GM19395 (cell line): ENCODE measurements at regions not wholly inside any gene's neighbourhood (a gene's known extent, or its start where the extent isn't known, plus 50 kb on each side); places are given as distances from the start of the nearest gene placed in this dataset.
"Not testable (repeated sequence)": the region's sequence is repeated elsewhere in the genome, so short reads cannot be mapped to it uniquely, and the experiment has no call there.

Source experiments
- ATAC-seq: cut with Tn5 transposase; IDR thresholded peaks from one replicate; pipeline ENCODE4 v1.9.1; 2021; ENCODE audit warnings: mild to moderate bottlenecking, moderate library complexity; ENCODE audit not compliant: unreplicated experiment

DNA sequence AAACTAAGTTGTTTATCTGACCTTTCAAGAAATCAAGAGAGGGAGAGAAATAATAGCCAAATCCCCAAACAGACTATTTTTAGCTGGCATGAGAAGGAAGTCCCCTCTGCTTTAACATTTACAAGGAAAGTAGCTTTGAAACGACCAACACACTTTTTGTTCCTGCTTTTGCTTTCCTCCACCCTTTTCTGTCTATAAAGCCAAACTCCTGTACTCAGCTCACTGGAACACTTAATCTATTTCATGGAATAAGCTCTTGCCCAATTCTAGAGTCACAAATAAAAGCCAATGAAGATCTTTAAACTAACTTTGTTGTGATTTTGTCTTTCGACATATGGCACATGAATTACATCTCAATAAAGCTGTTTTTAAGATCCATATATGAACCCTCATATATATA, 86.8 kb upstream of the CCDC71L start:
- no peak for ATAC-seq

DNA sequence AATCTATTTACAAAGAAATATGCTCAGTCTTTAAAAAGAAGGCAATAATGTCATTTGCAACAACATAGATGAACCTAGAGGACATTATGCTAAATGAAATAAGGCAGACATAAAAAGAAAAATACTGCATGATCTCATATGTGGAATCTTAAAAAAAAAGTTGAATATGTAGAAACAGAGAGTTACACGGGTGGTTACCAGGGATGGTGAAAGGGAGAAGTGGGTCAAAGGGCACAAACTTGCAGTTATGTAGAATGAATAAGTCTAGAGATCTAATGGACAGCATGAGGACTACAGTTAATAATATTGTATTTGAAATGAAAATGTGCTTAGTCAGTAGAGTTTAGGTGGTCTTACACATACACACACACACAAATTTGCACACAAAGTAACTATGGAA, 88.2 kb upstream of the CCDC71L start:
- ATAC-seq: no peak

DNA sequence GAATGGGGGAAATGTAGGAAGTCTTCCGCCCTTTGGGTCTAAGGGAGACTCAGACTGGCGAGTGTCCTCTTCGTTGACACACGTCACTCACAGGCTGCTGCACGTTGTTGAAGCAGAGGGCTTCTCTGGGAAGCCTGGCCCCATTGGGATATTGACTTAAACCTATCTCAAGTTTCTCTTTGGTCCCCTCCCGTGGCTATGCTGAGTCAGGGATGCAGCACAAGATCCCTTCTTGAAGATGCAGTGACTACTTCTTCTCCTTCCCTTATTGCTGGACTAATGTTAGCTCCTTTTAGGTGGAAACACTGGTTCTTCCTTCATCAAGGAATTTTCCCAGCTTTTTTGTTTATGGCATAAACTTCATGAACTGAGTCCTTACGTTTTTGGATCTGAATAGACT, 89.8 kb upstream of the CCDC71L start:
- ATAC-seq: no peak

DNA sequence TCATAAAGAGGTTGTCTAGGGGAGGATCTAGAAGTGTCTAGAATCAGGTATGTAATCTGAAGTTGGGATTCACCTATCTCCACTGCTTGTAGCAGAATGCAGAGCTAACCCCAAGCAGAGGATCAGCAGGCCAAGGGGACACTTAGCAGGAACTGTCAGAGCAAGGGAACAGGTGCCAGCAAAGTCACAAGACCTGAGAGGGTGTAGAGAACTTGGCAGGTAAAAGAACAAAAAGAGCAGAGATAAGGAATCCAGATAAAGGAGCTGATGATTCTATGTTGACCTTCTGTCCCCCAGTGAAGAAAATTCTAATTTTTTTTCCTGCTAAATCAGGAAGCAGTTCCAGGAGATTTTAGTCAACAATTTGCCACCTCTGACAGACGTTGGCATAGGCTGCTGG, 91.4 kb upstream of the CCDC71L start:
- ATAC-seq: no peak

DNA sequence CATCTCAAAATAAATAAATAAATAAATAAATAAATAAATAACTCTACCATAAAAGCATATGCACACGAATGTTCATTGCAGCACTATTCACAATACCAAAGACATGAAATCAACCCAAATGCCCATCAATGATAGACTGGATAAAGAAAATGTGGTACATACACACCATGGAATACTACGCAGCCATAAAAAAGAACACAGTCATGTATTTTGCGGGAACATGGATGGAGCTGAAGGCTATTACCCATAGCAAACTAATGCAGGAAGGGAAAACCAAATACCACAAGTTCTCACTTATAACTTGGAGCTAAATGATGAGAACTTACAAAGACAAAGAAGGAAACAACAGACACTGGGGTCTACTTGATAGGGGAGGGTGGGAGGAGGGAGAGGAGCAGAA, 94.1 kb upstream of the CCDC71L start:
- ATAC-seq: not testable (repeated sequence)

DNA sequence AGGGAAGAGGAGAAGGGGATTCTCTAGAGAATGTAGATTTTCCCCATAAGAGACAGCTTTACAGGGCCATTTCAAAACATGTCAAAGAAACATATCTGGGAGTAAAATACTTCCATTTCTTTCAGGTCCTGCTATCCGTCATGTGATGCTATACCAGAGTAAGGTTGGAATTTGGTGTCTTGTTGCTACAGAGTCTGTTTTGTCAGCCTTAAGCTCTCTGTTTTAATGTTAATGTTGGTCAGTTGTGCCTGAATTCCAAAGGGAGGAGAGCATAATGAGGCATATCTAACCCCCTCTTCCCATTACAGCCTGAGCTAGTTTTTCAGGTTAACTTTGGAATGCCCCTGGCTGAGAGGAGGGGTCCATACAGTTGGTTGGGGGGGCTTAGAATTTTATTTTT, 94.7 kb upstream of the CCDC71L start:
- ATAC-seq: no peak

DNA sequence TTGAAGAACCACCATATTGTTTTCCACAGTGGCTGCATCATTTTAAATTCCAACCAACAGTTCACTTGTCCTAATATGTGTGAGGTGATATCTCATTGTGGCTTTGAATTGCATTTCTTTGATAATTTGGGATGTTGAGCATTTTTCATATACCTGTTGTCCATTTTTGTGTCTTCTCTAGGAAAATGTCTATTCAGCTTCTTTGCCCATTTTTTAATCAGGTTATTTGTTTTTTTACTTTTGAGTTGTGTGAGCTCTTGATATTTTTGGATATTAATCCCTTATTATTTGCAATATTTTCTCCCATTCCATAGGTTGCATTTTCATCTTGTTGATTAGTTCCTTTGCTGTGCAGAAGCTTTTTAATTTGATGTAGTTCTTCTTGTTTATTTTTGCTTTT, 95.1 kb upstream of the CCDC71L start:
- ATAC-seq: no peak

DNA sequence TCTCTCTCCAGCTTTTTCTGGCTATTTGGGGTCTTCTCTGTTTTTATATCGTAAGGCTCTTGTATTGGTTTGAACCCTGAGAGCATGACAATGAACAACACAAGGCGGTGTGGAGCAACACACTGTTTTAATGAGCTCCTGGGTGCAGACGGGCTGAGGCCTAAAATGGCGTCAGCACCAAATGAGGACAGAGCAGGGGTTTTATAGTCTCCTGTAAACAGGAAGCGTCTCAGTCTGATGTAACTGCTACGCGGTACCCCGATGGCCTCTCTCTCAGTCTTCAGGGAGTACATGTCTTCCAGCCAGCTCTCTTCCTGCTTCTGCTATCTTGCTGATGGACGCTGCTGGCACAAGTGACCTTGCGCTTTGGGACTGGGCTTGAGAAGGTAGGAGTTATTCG, 95.9 kb upstream of the CCDC71L start:
- no peak for ATAC-seq

DNA sequence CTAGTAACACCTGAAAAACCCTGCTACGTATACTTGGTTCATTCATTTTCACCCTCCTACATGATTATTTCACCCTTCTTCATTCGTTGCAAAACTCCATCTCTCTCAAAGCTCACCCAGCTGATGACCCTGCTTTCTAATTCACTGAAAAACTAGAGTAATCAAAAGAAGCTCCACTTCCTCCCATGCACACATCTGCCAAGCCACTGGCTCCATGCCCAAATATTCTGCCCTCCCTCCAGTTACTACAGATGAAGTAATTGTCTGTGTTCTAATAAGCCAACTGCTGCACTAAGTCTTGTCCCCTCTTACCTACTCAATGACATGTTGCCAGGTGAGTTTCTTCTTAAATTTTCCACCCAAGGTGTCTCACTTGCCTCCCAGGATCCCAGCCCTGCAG, 96.9 kb upstream of the CCDC71L start:
- no peak for ATAC-seq

DNA sequence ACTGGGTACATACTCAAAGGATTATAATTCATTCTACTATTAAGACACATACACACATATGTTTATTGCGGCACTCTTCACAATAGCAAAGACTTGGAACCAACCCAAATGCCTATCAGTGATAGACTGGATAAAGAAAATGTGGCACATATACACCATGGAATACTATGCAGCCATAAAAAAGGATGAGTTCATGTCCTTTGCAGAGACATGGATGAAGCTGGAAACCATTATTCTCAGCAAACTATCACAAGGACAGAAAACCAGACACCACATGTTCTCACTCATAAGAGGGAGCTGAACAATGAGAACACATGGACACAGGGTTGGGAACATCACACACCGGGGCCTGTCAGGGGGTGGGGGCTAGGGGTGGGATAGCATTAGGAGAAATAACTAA, 101.9 kb upstream of the CCDC71L start:
- not testable (repeated sequence) for ATAC-seq

DNA sequence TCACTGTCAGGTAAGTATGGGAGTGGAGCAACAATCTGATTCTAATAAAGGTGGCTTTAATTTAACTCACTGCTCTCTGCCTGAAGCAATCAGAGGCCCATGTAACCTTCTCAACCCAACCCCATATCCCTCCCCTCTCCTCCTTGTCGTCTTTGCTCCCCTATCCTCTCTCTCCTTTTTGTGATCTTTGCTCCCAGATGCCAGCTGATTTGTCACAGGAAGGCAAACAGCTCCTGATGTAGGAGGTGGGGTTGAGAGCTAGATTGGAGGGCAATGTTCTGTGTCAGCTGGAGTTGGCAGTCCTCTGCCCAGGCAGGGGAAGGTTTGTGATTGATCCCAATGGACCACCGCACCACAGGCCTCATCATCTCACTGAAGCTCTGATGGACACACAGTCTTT, 101.4 kb upstream of the PIK3CG start:
- no peak for ATAC-seq

DNA sequence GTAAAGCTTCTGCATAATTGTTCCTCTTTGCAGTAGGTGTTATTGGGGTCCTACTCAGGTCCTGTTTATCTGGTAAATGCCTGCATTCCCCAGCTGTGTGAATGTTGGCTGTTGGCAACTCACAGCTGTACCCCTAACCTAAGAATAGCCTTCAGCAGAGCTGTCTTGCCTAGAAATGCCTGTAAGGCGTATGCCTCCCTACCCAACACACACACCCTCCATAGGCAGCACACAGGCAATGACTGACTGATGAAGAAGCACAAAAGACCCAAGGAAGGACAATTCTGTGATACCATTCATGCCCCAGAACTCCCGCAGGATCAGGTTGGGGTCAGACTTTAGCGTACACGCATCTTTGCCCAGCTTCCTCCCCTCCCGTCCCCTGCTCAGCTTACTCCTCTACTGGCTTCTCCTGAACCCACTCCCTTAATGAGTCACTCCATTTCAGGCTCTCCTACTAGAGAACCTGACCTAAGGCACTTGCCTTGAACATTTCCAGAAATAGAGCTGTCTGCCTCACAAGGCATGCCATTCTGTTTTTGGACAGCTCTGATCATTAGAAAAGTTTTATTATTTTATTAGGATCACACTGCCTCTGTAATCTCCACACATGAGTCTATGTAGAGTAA, 99.2 kb upstream of the PIK3CG start:
- no peak for ATAC-seq

DNA sequence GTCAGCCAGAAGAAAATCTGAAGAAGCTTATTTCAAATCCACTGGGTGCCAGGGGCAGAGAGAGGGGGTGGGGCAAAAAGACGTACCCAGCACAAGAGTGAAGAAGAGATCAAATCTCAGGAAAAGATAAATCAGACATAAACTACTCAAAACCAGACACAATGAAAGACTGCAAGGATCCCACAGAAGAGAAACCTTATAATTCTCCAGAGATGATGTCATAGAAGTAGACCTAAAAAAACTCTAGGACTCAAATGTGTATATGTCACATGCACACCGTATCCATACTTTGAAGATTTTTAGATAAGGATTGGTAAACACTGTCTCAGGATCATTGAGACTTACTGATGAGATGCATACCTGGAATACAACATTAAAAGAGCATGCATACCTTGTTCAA, 98.5 kb upstream of the PIK3CG start:
- ATAC-seq: no peak

DNA sequence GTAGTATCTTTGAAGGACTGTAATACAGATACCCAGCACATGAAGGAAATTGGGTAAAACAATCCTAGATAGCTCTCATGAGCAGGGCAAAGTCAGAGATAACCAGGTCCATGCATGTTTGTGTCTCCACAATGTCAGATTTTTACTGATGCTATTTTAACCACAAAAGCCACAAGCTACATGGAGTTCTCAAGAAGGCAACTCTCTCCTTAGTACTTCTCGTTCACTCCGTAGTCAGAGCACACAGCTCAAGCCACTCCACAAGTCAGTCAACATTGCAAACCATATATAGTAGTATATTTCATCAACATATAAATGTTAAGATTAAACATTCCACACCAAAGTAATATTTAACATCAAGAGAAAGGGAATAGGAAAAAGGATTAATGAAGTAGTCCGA, 98.0 kb upstream of the PIK3CG start:
- ATAC-seq: no peak

DNA sequence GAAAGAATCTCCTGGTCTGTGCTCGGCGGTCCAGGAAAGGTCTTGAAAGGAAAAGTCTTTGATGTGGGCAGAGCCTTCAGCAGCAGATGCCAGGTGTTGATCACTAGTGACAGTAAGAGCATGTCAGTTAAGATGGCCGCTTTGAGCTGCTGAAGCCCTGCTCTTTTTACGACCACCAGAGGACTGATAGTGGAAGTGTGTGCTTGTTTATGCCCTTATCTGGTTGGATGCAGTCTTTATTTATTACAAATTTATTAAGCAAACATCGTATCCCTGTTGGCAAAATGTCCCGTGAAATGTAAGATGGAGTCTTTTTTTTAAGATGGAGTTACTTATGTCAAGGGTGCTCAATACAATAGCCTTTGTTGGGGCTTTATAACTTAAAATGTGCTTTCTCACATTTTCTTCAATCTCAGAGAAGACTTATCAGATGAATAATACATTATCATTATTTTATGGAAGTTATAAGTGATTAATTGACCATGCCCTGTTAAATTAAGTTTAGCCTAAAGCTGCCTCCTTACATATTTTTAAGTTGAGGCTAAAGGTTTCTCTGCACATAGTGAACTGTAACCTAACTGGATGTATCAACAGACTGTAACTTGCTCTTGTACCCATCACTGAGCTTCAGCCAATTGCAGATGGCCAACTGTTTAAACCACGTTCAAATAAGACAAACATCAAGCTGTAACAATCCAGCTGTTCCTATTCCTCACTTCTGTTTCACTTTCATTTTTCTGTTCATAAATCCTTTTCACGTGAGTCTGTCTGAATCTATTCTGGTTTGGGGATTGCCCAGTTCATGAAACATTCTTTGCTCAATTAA, 97.4 kb upstream of the PIK3CG start:
- ATAC-seq: peak; percentile 79

DNA sequence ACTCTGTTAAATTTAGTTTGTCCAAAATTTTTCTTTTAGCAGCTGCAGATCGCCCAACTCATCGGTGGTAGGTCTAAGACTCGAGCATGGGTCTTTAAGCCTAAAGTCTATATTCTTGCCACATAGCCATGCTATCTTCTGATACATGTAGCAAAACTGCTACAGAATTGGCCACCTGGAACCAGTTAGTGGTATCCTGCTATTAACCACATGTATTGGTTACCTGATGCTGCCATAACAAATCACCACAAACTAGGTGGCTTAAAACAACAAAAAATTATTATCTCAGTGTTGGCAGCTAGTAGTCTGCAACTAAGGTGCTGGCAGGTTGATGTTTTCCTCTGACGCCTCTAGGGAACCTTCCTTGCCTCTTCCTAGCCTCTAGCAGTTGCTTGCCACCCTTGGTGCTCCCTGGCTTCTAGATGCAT, 96.7 kb upstream of the PIK3CG start:
- ATAC-seq: peak; percentile 80

DNA sequence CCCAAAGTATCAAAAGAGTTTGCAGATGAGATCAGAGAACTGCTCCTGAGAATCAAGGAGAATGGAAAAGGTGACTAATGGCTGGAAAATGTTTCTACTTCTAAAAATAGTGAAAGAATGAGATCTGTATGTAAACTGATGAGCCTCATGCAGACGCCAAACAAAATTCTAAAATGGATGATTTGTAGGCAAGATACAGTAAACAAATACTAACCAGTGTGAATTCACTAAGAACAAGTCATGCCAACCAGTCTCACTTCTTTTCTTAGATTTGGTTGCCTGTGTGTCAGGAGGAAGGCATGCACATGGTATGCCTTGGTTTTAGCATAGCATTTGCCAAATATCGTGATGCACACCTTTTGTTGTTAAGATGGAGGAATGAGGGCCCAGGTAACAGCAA, 94.9 kb upstream of the PIK3CG start:
- no peak for ATAC-seq

DNA sequence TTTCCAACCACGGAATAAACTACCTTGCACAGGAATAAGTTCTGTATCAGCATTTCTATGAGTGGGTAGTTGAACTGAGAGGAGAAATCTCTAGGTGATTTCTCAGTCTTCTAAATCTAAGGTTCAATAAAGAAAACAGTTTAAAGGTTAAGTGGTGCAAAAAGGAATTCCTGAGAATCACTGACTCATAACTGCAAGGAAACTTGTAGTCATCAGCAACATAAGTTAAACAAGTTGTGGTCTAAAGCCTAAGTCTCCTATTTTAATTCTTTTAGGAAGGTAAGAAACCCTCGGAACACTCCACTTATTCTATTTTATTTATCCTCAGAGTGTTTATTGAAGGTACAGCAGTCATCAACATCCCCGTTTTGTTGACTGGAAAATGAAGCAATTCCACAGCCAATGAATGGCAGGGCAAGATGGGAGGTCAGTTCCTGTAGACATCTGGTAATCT, 92.4 kb upstream of the PIK3CG start:
- ATAC-seq: no peak

DNA sequence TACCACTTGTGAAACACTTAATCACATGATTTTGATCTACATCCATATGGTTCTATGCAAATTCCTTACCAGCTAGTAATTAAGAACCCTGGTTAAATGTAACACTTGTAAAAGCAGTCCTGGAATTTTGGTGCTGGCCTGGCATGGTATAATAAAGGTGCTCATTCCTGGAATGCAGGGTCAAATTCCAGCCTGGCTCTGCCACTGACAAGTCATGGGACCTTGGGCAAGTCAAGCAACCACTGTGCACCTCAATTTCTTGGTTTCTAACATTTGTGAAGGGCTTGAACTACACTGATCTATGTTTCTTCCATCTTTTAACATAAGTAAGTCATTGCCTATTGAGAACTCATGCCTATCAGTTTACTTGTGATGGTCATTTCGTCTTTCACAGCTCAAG, 91.9 kb upstream of the PIK3CG start:
- no peak for ATAC-seq

DNA sequence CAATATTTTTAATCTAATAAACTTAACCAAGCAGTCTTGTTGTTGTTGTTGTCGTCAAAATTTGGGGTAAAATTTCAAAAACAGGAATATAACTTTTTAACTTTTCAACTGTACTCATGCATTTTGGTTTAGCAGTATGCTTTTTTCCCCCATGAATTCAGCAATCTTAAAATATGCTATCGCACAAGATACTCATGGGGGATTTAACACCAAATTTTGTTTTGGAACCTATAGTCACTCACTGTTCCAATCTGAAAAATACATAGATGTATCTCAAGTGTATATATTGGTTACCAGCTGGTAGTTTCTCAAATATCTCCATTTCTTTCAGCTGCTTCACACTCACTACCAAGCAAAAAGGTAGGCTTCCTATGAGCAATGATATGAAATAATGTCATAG, 91.4 kb upstream of the PIK3CG start:
- no peak for ATAC-seq

DNA sequence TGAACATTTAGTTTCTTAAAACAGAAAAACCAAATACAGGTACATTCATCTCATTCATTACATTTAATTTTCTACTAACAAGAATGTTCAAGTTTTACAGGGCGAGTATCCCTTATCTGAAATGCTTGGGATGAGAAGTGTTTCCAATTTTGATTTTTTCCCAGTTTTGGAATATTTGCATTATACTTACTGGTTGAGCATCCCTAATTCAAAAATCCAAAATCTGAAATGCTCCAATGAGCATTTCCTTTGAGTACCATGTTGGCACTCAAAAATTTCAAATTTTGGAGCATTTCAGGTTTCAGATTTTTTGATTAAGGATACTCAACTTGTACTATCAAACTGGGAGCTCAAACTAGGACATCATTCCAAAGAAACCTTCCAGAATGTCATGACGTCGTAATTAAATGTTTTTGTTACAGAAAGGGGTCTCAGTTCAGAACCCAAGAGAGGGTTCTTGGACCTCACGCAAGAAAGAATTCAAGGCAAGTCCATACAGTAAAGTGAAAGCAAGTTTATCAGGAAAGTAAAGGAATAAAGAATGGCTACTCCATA, 90.8 kb upstream of the PIK3CG start:
- no peak for ATAC-seq
